K562 (cell line): ENCODE measurements at regions not wholly inside any gene's neighbourhood (a gene's known extent, or its start where the extent isn't known, plus 50 kb on each side); places are given as distances from the start of the nearest gene placed in this dataset.

Experiments
- ATAC-seq: fragments of 200-7000 bp; cut with Tn5 transposase; 3 replicates; pipeline ENCODE4 v1.9.1; 2020; ENCODE audit warnings: moderate library complexity
- BruUV-seq: library from RNA; stranded (reverse); fragments of 400-500 nt; replicated peaks from 2 replicates; lab custom pipeline; 2021; lab: Mats Ljungman, UMichigan
- CTCF ChIA-PET: fragments of 300-600 bp; formaldehyde crosslinking; extraction: SDS; loops from one replicate; lab custom pipeline; 2021; ENCODE audit warnings: low intra/inter-chr PET ratio; lab: Yijun Ruan, JAX
- POLR2A ChIA-PET: fragments of 300-600, 350-650 bp; sonication (Branson Sonifier 250); formaldehyde crosslinking; extraction: SDS; loops from one replicate; lab custom pipeline; 2021; ENCODE audit warnings: antibody characterized with exemption, inconsistent platforms; lab: Yijun Ruan, JAX
- DNase-seq, 4 experiments: peaks; one replicate each; pipeline versions ENCODE4 v3.0.0 to v3.0.0-alpha.2; 2011 to 2018; ENCODE audit warnings: low spot score in 3 of 4, mixed read lengths in 3 of 4; ENCODE audit errors: extremely low read depth in 1 of 4
- FAIRE-seq: peaks from 2 replicates; lab custom pipeline; 2011; peaks lifted over from hg19 to GRCh38; lab: Jason Lieb, UNC
- H2AFZ ChIP-seq: 2 replicates; pipeline ENCODE4 v1.6.0; 2011; ENCODE audit warnings: low read depth, low read length, control low read depth, inconsistent platforms
- H3K27ac ChIP-seq: fragments of 200-600 bp; 3 replicates; pipeline ENCODE4 v1.8.0; 2011; ENCODE audit warnings: low read depth, mild to moderate bottlenecking, control low read depth, inconsistent platforms, low read length, moderate library complexity, mixed read lengths; ENCODE audit errors: extremely low read depth
- H3K27me3 ChIP-seq, 2 experiments: fragments of 300-600 bp in 1 of 2; 2 replicates in 1 of 2; 3 replicates in 1 of 2; pipeline versions ENCODE4 v1.6.0 to v1.8.0; 2011; ENCODE audit warnings: inconsistent platforms in 2 of 2, low read length in 2 of 2, mild to moderate bottlenecking in 1 of 2, mixed read lengths in 1 of 2, moderate library complexity in 1 of 2; ENCODE audit not compliant: control insufficient read depth in 2 of 2, insufficient read depth in 2 of 2
- H3K36me3 ChIP-seq: fragments of 300-600 bp; 3 replicates; pipeline ENCODE4 v1.8.0; 2011; ENCODE audit warnings: mild to moderate bottlenecking, low read length, inconsistent platforms; ENCODE audit not compliant: control insufficient read depth, insufficient read depth
- H3K4me1 ChIP-seq, 2 experiments: fragments of 200-600 bp in 1 of 2; replicated peaks in 1 of 2; 2 replicates in 1 of 2; 3 replicates in 1 of 2; pipeline versions ENCODE4 v1.5.1 to v1.8.0; 2011; ENCODE audit warnings: inconsistent platforms in 2 of 2, low read length in 2 of 2, mild to moderate bottlenecking in 1 of 2, mixed read lengths in 1 of 2, moderate library complexity in 1 of 2; ENCODE audit not compliant: control insufficient read depth in 2 of 2, insufficient read depth in 2 of 2
- H3K4me2 ChIP-seq: 2 replicates; pipeline ENCODE4 v1.6.1; 2011; ENCODE audit warnings: low read length, control low read depth, inconsistent platforms, mixed read lengths; ENCODE audit not compliant: insufficient read depth
- H3K4me3 ChIP-seq: fragments of 200-600 bp; sonication (generic), shearing (Covaris generic); 2 replicates; pipeline ENCODE4 v1.5.1; 2016; ENCODE audit warnings: control low read depth, inconsistent platforms
- H3K79me2 ChIP-seq: fragments of 200-600 bp; 3 replicates; pipeline ENCODE4 v1.8.0; 2011; ENCODE audit warnings: low read length, inconsistent platforms; ENCODE audit not compliant: control insufficient read depth, insufficient read depth
- H3K9ac ChIP-seq, 2 experiments: 2 replicates each; pipeline versions ENCODE4 v1.6.0 to v1.6.1; 2011; ENCODE audit warnings: low read depth in 2 of 2, low read length in 2 of 2, control low read depth in 1 of 2, inconsistent platforms in 1 of 2, mild to moderate bottlenecking in 1 of 2, mixed read lengths in 1 of 2; ENCODE audit not compliant: insufficient read depth in 1 of 2
- H3K9me1 ChIP-seq: one replicate; pipeline ENCODE4 v1.6.0; 2011; ENCODE audit warnings: inconsistent platforms, mild to moderate bottlenecking, low read length, moderate library complexity; ENCODE audit not compliant: control insufficient read depth, insufficient read depth
- H3K9me3 ChIP-seq: replicated peaks from 2 replicates; pipeline ENCODE4 v1.5.1; 2011; ENCODE audit warnings: low read depth, low read length, inconsistent platforms; ENCODE audit not compliant: control insufficient read depth, insufficient read depth
- H4K20me1 ChIP-seq: replicated peaks from 2 replicates; pipeline ENCODE4 v1.6.1; 2011; ENCODE audit warnings: low read length, inconsistent platforms, mixed read lengths; ENCODE audit not compliant: control insufficient read depth, insufficient read depth
- ATF6 ChIP-seq: sonication (generic); formaldehyde crosslinking; IDR thresholded peaks from 2 replicates; pipeline ENCODE4 v1.4.0; 2020; ENCODE audit warnings: mild to moderate bottlenecking, missing genetic modification reagents
- CREB1 ChIP-seq, 2 experiments: sonication (generic) in 1 of 2; formaldehyde crosslinking in 1 of 2; IDR thresholded peaks; 2 replicates each; pipeline versions ENCODE4 v1.6.1 to v1.8.0; 2012 to 2022; ENCODE audit warnings: inconsistent platforms in 1 of 2, mild to moderate bottlenecking in 1 of 2, missing genetic modification reagents in 1 of 2, moderate library complexity in 1 of 2
- GABPB2 ChIP-seq: fragments of 250-450 bp; sonication (Bioruptor Pico); conservative IDR thresholded peaks from 2 replicates; pipeline ENCODE4 v1.5.1; 2021; ENCODE audit warnings: mild to moderate bottlenecking
- MNT ChIP-seq, 2 experiments: fragments of 450-650 bp; conservative IDR thresholded peaks; 2 replicates each; pipeline ENCODE4 v1.6.1; 2017; ENCODE audit warnings: mild to moderate bottlenecking in 2 of 2, moderate library complexity in 2 of 2
- RFX1 ChIP-seq: fragments of 450-650 bp; IDR thresholded peaks from 2 replicates; pipeline ENCODE4 v1.6.1; 2016; ENCODE audit warnings: mild to moderate bottlenecking, moderate library complexity
- SNIP1 ChIP-seq: fragments of 450-650 bp; IDR thresholded peaks from 2 replicates; pipeline ENCODE4 v1.7.1; 2017; ENCODE audit warnings: low read depth, mild to moderate bottlenecking
- TCF7 ChIP-seq: sonication (generic); IDR thresholded peaks from 2 replicates; pipeline ENCODE4 v1.6.1; 2016; ENCODE audit warnings: antibody characterized with exemption, borderline replicate concordance
- TFAP4 ChIP-seq: sonication (generic); formaldehyde crosslinking; IDR thresholded peaks from 2 replicates; pipeline ENCODE4 v1.8.0; 2022; ENCODE audit warnings: missing genetic modification reagents, mild to moderate bottlenecking, moderate library complexity, borderline replicate concordance
- ZBTB8A ChIP-seq: fragments of 450-650 bp; IDR thresholded peaks from 2 replicates; pipeline ENCODE4 v1.6.1; 2018; ENCODE audit warnings: mild to moderate bottlenecking, moderate library complexity; ENCODE audit not compliant: partially characterized antibody
- ZKSCAN1 ChIP-seq: fragments of 150-350 bp; IDR thresholded peaks from 2 replicates; pipeline ENCODE4 v1.6.1; 2016; ENCODE audit warnings: low read depth, low read length
- ZNF146 ChIP-seq: IDR thresholded peaks from one replicate; pipeline ENCODE4 v1.6.1; 2018; ENCODE audit warnings: missing compliant biosample characterization; ENCODE audit not compliant: unreplicated experiment
- WGBS: fragments of 100-300 bp; shearing (Covaris generic); methylation state at CpG from one replicate; pipeline ENCODE4 v1.1.6; 2016; ENCODE audit warnings: low coverage, mixed read lengths; ENCODE audit not compliant: insufficient coverage; ENCODE audit errors: missing lambda C conversion rate; 5-methylcytosine and 5-hydroxymethylcytosine counted together
- in situ Hi-C: fragments of 300-500 bp; cut with MboI; formaldehyde crosslinking; loops from 4 replicates; pipeline ENCODE4 v1.15.0; 2018; ENCODE audit warnings: inconsistent platforms, mixed read lengths
- intact Hi-C: fragments of 100-400 bp; cut with micrococcal nuclease; formaldehyde crosslinking; loops from 2 replicates; pipeline ENCODE4 v1.14.2; 2022

GRCh38 chr1:168959382-168959781 is 147.1 kb upstream of the ATP1B1 start:
- Histone ChIP-seq H3K36me3 (no peaks in the 10 kb centered on the region), H3K4me1 (no peaks in the 10 kb centered on the region), H3K4me3 (no peak overlapping the region), H3K27me3 (no peaks in the 10 kb centered on the region; a peak in 2 of 5 replicates), H4K20me1 (no peaks in the 10 kb centered on the region), H3K79me2 (no peaks in the 10 kb centered on the region), H3K9me3 (no peaks in the 10 kb centered on the region), H3K27ac (no peak overlapping the region), H3K9ac (no peak overlapping the region), H3K9me1 (no peaks in the 10 kb centered on the region), H2AFZ (no peak overlapping the region), H3K4me2 (no peak overlapping the region)
- in situ Hi-C loops, result no loop called here
- no peak for ATAC-seq
- BruUV-seq, result no TSS peak
- TF ChIP-seq ZNF146 (CRISPR knock-in tag), result no peak
- no peak for TF ChIP-seq TCF7
- TF ChIP-seq GABPB2, result no peak
- peak; percentile 88 for TF ChIP-seq ZKSCAN1
- no peak for DNase-seq
- POLR2A ChIA-PET, result interaction anchor here (1.1 kb wide), 1 partner anchor 83 kb away, joined by 3 read pairs; no protein-coding TSS in a partner anchor
- FAIRE-seq, result no peak
- CTCF ChIA-PET, result no interaction called here
- intact Hi-C loops, result no loop called here
- 0% methylated on average over 2 of the region's 2 CpGs for WGBS

- no peak for FAIRE-seq
- ChIA-PET CTCF (no interaction called here), POLR2A (interaction anchor here (0.7 to 1.1 kb wide), 2 partner anchors 11 to 82 kb away, joined by 3 read pairs; no protein-coding TSS in a partner anchor)
- Histone ChIP-seq H3K27me3 (no peaks in the 10 kb centered on the region; a peak in 2 of 5 replicates), H4K20me1 (no peaks in the 10 kb centered on the region), H3K9me1 (no peaks in the 10 kb centered on the region), H3K27ac (no peak overlapping the region), H3K79me2 (no peaks in the 10 kb centered on the region), H3K9ac (no peak overlapping the region), H3K9me3 (no peaks in the 10 kb centered on the region), H3K4me1 (no peaks in the 10 kb centered on the region), H3K36me3 (no peaks in the 10 kb centered on the region), H2AFZ (no peak overlapping the region), H3K4me2 (no peak overlapping the region), H3K4me3 (no peak overlapping the region)
- intact Hi-C loops, result no loop called here
- no peak for ATAC-seq
- in situ Hi-C loops, result no loop called here
- DNase-seq, result no peak
- no TSS peak for BruUV-seq
- 0% methylated on average over 1 of the region's 1 CpG for WGBS
- TF ChIP-seq ZBTB8A, result no peak
- TF ChIP-seq RFX1, result no peak
- TF ChIP-seq CREB1 (IDR thresholded peaks at IDR 0.05), result no peak
- TF ChIP-seq CREB1 (CRISPR knock-in tag; IDR thresholded peaks at IDR 0.05), result no peak
- TF ChIP-seq MNT (conservative IDR thresholded peaks at IDR 0.05), result no peak
- no peak for TF ChIP-seq ATF6 (CRISPR knock-in tag)
- no peak for TF ChIP-seq SNIP1
- TF ChIP-seq TFAP4 (CRISPR knock-in tag), result no peak
Observed at GRCh38 chr1:168960114-168960513, 146.4 kb upstream of the ATP1B1 start.
